M059J (cell line): ENCODE measurements at regions not wholly inside any gene's neighbourhood (a gene's known extent, or its start where the extent isn't known, plus 50 kb on each side); places are given as distances from the start of the nearest gene placed in this dataset.
"Not testable (repeated sequence)": the region's sequence is repeated elsewhere in the genome, so short reads cannot be mapped to it uniquely, and the experiment has no call there.

Experiments used
- DNase-seq: peaks from one replicate; pipeline ENCODE4 v3.0.0-alpha.2; 2012; ENCODE audit warnings: low read depth

GRCh38 chr13:54267253-54267668 lies 1238.6 kb downstream of the OLFM4 start:
- DNase-seq, result not testable (repeated sequence)

DNA sequence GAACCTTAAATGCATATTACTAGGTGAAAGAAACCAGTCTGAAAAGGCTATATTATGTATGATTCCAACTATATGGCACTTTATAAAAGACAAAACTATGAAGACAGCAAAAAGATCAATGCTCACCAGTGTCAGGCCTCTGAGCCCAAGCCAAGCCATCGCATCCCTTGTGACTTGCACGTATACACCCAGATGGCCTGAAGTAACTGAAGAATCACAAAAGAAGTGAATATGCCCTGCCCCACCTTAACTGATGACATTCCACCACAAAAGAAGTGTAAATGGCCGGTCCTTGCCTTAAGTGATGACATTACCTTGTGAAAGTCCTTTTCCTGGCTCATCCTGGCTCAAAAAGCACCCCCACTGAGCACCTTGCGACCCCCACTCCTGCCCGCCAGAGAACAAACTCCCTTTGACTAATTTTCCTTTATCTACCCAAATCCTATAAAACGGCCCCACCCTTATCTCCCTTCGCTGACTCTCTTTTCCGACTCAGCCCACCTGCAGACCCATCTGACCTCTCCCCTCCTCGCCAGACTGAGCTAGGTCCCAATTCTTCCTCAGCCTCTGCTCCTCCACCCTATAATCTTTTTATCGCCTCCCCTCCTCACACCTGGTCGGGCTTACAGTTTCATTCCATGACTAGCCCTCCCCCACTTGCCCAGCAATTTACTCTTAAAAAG lies 1239.5 kb downstream of the OLFM4 start:
- DNase-seq, result not testable (repeated sequence)

- no peak for DNase-seq
Observed at GRCh38 chr13:54287062-54287764, 1258.6 kb downstream of the OLFM4 start.

GRCh38 chr13:54301085-54301484 lies 1272.5 kb downstream of the OLFM4 start:
- DNase-seq, result no peak

DNA sequence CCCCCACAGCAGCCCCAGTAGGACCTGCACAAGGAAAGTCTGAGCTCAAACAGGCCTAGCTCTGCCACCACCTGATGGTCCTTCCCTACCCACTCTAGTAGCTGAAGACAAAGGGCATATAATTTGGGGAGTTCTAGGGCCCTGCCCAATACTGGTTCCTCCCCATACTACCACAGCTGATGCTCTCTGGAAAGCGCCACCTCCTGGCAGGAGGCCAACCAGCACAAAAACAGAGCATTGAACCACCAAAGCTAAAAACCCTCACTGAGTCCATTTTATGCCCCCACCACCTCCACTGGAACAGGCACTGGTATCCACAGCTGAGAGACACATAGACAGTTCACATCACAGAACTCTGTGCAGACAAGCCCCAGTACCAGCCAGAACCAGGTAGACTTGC lies 1276.8 kb downstream of the OLFM4 start:
- DNase-seq, result no peak

- DNase-seq, result no peak
Observed at GRCh38 chr13:54312885-54313284, 1284.3 kb downstream of the OLFM4 start.

DNA sequence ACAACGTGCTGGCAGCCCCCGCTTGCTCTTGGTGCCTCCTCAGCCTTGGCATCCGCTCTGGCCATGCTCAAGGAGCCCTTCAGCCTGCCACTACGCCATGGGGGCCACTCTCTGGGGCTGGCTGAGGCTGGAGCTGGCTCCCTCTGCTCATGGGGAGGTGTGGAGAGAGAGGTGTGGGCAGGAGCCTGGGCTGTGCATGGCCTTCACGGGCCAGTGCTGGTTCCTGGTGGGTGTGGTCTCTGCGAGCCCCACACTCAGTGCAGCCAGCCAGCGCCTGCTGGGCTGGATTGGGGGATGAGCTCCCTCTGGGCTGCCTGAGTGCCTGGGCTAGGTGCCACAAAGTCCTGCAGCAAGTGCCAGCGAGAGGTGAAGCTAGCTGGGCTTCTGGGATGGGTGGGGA lies 1289.1 kb downstream of the OLFM4 start:
- DNase-seq, result no peak

DNA sequence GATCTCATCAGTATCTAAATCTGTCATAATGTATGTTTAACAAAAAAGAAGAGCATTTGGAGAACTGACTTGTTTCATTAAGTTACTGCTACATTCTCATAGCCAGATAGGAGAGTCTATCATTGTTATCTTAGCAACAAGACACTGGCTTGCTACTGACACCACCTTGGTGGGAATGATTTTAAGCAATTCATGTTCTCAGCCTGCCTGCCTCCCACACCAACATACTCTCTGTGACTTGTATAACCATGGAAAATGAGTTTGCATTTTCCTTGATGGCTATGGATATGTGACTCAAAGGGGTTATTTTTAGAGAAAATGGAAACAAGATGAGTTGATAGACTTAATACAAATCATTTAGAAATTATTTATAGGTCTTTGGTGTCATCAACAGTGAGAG lies 1308.9 kb downstream of the OLFM4 start:
- DNase-seq, result no peak

GRCh38 chr13:54347531-54347930 lies 1318.9 kb downstream of the OLFM4 start:
- DNase-seq, result no peak

DNA sequence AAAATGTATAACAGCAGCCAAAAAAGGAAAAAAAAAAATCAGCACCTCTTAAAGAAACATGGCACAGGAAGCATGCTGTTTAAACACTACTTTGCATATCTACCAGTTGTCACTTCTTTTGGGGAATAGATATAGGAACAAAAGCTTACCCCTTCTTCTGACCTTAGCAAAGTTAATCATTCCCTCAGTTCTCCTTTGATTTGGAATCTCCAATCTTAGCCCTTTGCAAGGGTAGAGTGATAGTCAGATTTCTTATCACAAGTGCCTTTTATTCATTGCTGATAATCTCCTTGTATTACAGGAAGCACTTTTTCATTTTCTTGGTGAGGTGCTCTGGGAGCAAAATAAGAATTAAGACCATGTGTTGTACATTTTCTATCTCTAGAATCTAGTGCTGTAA lies 1327.6 kb downstream of the OLFM4 start:
- no peak for DNase-seq

GRCh38 chr13:54356849-54357248 lies 1328.2 kb downstream of the OLFM4 start:
- no peak for DNase-seq

DNA sequence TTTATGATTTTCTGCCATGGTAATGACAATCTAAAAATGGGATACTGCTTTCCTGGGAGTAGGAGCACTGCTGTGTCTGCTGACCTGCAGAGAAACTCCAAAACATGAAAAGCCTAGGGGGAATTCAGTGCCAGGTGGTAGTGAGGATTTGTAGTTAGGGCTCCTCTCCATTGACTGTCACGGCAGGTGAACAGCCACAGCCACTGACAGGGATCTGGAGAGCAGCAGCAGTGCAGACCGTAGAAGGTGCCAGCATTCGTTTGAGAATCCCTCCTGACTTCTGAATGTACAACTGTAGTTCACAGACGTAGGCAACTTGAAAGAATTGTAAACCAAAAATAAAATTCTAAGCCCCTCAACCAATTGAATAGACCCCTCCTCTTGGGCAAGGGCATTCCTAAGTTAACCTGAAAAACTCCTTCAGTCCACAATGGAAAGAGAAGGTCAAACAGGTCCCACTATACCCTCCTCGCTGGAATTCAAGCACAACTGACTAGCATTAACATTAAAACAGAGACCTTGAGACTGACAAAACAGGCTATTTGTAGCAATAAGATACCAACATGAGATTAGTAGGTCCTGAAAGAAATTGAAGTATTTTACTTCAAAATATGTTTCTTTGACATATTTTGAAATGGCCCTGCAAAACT lies 1328.8 kb downstream of the OLFM4 start:
- no peak for DNase-seq

DNA sequence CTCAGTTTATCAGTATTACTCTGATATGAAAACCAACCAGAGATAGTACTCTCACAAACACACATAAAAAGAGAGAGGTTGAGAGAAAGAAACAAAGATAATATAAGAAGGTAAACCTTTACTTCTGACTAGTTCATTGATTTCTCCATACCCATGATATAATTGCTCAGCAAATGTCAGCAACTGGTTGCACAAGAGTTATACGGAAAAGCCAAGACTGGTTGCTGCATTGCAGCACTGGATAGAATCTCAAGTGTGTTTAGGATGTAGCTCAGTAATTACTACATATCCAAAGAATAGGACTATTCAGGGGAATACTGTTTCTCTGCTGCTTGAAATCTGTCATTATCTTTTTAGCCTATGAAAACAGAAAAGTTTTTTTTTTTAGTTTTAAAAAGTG lies 1332.8 kb downstream of the OLFM4 start:
- no peak for DNase-seq

DNA sequence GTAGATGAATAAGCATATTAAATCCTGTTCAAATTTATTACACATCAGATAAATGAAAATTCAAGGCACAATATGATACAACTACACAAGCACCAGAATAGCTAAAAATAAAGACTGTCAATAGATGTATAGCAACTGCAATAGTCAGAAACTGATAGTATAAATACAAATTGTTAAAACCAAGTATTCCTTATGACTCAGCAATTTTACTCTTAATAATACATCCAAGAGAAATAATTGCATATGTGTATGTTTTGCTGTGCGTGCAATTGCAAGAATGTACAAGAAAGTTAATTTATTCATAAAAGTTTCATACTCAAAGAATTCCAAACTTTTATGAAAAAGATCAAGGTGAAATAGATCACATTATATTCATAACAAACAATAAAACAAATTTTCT lies 1338.1 kb downstream of the OLFM4 start:
- DNase-seq, result no peak

DNA sequence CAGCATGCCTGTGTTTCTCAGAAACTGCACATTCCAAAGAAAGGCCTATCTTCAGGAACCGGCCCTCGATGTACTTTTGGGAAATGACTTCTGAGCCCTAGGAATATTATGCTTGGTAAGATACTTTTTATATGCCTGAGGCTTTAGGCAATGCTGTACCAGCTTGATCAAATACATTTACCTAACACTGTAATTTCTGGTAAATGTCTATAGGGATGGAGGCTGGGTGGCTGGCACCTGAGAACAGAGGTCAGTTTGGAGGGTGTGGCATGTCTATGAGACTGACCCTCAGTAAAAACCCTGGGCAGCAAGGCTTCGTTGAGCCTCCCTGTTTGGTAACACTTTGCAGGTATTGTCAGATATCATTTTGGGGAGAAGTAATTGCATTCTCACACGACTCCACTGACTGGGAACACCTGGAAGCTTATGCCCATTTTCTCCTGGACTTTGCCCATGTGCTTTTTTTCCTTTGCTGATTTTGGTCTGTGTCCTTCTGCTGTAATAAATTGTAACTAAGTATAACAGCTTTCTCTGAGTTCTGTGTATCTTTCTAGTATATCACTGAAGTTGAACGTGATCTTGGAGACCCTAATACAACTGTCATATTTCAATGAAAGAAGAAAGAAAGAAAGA lies 1339.1 kb downstream of the OLFM4 start:
- DNase-seq, result no peak

DNA sequence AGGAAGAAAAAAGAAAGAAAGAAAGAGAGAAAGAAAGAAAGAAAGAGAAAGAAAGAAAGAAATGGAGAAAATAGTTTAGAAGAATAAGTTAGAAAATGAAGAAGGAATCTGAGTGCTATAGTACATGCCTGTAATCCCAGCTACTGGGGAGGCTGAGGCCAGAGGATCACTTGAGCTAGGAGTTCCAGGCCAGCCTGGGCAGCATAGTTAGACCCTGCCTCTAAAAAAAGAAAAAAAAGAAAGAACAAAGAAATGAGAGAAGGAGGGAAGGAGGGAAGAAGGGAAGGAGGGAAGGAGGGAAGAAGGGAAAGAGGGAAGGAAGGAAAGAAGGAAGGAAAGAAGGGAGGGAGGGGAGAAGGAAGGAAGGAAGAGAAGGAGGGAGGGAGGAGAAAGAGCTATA lies 1339.8 kb downstream of the OLFM4 start:
- no peak for DNase-seq

DNA sequence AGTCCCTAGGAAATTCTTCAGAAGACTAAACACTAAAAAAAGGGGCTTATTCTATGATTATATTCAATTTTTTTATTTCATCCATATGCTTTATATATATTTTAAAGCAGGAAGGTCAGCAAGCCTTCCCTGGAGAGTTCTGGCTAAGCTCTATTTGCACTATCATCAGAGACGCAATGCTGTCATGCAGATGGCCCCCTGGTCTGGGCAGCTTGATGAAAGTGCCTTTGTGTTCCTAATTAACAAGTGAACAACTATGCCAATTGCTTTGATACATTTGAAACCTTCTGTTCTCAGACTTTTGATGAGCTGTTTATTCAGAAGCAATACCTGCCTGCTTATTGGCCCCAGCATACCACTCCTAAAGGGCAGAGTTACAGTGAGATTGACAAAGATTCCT lies 1344.6 kb downstream of the OLFM4 start:
- DNase-seq, result no peak

DNA sequence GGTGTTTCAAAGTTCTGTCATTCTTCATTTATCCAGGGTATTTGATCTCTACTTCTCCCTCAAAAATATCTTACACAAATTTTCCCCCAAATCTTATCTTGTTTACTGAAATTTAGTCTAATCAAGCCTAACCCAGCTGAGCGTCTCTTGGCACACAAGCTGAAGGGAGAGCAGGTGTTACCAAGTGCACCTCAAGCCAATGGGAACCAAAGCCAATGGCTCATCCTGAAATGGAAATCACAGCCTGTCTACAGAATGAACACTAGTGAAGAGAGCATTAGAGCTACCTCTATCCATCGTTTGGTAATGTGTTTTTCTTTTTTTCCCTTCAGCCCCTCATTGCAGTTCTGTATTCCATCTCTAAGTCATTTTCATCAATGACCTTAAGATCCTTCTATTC lies 1350.8 kb downstream of the OLFM4 start:
- no peak for DNase-seq

DNA sequence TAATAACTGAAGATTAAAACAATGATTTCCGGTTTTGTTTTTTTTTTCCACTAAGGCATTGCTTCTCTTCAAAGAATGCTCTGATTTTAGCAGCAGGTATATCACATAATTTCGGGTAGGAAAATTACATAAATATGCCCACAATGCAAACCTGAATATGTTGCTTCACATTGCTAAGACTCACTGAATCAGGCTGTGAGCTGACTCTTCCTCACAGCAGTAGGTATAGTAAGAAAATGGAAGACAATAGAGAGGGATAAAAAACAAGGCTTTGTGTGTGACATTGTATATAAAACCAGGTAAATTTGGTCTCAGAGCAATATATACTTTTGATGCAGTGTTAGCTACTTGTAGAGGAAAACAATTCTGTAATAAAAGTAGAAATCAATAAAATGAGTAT lies 1355.0 kb downstream of the OLFM4 start:
- DNase-seq, result no peak

- no peak for DNase-seq
Observed at GRCh38 chr13:54387625-54388024, 1359.0 kb downstream of the OLFM4 start.

GRCh38 chr13:54390841-54391240 lies 1362.2 kb downstream of the OLFM4 start:
- no peak for DNase-seq

- DNase-seq, result no peak
Observed at GRCh38 chr13:54394085-54394700, 1365.6 kb downstream of the OLFM4 start.
